ENCODE measurements at regions not wholly inside any gene's neighbourhood (a gene's known extent, or its start where the extent isn't known, plus 50 kb on each side); places are given as distances from the start of the nearest gene placed in this dataset.

- no peak for DNase-seq (ENCODE audit: low read depth)
- no peak overlapping the region for H3K4me3 ChIP-seq (ENCODE audit: low read length)
- TF ChIP-seq CTCF (IDR thresholded peaks at IDR 0.05; ENCODE audit: insufficient read depth, low read depth, low read length, missing control alignments) = no peak
Observed at GRCh38 chr6:14831937-14832336, 413.9 kb upstream of the JARID2 start.

GRCh38 chr6:14832427-14832826 is 413.4 kb upstream of the JARID2 start:
- no peak for TF ChIP-seq CTCF (IDR thresholded peaks at IDR 0.05; ENCODE audit: insufficient read depth, low read depth, low read length, missing control alignments)
- H3K4me3 ChIP-seq (ENCODE audit: low read length) = no peak overlapping the region
- DNase-seq (ENCODE audit: low read depth) = no peak

- DNase-seq (ENCODE audit: low read depth) = no peak
- TF ChIP-seq CTCF (IDR thresholded peaks at IDR 0.05; ENCODE audit: insufficient read depth, low read depth, low read length, missing control alignments) = no peak
Observed at GRCh38 chr6:14834851-14835530, 410.9 kb upstream of the JARID2 start.

GRCh38 chr6:14837435-14837834 is 408.4 kb upstream of the JARID2 start:
- H3K4me3 ChIP-seq (ENCODE audit: low read length) = no peak overlapping the region
- no peak for DNase-seq (ENCODE audit: low read depth)
- no peak for TF ChIP-seq CTCF (IDR thresholded peaks at IDR 0.05; ENCODE audit: insufficient read depth, low read depth, low read length, missing control alignments)

More at GRCh38 chr6:14834851-14835530, 410.9 kb upstream of the JARID2 start:
- no peak overlapping the region for H3K4me3 ChIP-seq (ENCODE audit: low read length)

- no peak overlapping the region for H3K4me3 ChIP-seq (ENCODE audit: low read length)
- TF ChIP-seq CTCF (IDR thresholded peaks at IDR 0.05; ENCODE audit: insufficient read depth, low read depth, low read length, missing control alignments) = no peak
- no peak for DNase-seq (ENCODE audit: low read depth)
Observed at GRCh38 chr6:14838133-14838583, 407.7 kb upstream of the JARID2 start.

GRCh38 chr6:14841901-14842421 is 403.9 kb upstream of the JARID2 start:
- TF ChIP-seq CTCF (IDR thresholded peaks at IDR 0.05; ENCODE audit: insufficient read depth, low read depth, low read length, missing control alignments) = no peak
- DNase-seq (ENCODE audit: low read depth) = peak; percentile 43
- no peak overlapping the region for H3K4me3 ChIP-seq (ENCODE audit: low read length)

GRCh38 chr6:14844411-14844810 is 401.5 kb upstream of the JARID2 start:
- no peak overlapping the region for H3K4me3 ChIP-seq (ENCODE audit: low read length)
- no peak for TF ChIP-seq CTCF (IDR thresholded peaks at IDR 0.05; ENCODE audit: insufficient read depth, low read depth, low read length, missing control alignments)
- no peak for DNase-seq (ENCODE audit: low read depth)
